PC-9 (cell line): ENCODE measurements at regions not wholly inside any gene's neighbourhood (a gene's known extent, or its start where the extent isn't known, plus 50 kb on each side); places are given as distances from the start of the nearest gene placed in this dataset.

Experiments
- EZH2 ChIP-seq: fragments of 200-600 bp; sonication (generic); IDR thresholded peaks from 2 replicates; pipeline ENCODE4 v1.8.0; 2017; ENCODE audit warnings: antibody characterized with exemption, low read depth
- TF ChIP-seq, protein P1 (sequence below): fragments of 200-600 bp; sonication (generic); conservative IDR thresholded peaks from 2 replicates; pipeline ENCODE4 v1.6.1; 2017; ENCODE audit warnings: mixed run types, antibody characterized with exemption, mild to moderate bottlenecking, moderate library complexity

DNA sequence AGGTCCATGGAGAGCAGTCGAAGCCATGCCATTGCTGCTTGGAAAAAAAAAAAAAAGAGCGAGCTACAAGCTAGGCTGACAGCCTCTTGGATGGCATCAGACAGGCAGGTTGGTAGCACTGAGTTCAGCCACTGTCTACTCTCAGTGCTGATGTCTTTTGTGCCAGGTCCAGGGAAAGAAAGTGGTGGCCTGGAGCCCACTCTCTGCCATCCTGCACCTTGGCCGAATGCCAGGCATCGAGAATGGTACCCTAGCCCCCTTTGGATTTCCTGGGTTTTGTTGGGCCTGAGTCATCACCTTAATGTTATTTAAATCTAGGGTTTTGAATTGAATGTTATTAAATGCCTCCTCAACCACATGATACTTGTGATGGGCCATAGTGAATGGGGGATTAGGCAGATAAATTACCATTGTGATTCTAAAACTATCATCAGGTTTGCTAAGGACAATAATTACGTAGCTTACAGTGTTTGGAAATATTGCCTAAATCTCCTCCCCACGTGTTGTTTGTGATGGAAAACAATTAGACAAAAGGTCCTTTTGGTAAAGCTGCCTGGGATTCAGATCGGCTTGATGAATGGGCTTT, 195.7 kb upstream of the GPR26 start:
- TF ChIP-seq, protein P1, sequence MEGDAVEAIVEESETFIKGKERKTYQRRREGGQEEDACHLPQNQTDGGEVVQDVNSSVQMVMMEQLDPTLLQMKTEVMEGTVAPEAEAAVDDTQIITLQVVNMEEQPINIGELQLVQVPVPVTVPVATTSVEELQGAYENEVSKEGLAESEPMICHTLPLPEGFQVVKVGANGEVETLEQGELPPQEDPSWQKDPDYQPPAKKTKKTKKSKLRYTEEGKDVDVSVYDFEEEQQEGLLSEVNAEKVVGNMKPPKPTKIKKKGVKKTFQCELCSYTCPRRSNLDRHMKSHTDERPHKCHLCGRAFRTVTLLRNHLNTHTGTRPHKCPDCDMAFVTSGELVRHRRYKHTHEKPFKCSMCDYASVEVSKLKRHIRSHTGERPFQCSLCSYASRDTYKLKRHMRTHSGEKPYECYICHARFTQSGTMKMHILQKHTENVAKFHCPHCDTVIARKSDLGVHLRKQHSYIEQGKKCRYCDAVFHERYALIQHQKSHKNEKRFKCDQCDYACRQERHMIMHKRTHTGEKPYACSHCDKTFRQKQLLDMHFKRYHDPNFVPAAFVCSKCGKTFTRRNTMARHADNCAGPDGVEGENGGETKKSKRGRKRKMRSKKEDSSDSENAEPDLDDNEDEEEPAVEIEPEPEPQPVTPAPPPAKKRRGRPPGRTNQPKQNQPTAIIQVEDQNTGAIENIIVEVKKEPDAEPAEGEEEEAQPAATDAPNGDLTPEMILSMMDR = no peak
- no peak for TF ChIP-seq EZH2
